Psoas muscle (tissue), 7 donors: ENCODE measurements at regions not wholly inside any gene's neighbourhood (a gene's known extent, or its start where the extent isn't known, plus 50 kb on each side); places are given as distances from the start of the nearest gene placed in this dataset.

ENCODE experiments used
- ATAC-seq, 4 donors: fragments of 200-7000 bp; cut with Tn5 transposase; one replicate each; pipeline ENCODE4 v1.9.1; 2020; ENCODE audit warnings: moderate library complexity in 3 of 4, mild to moderate bottlenecking in 2 of 4
- DNase-seq, 2 donors: peaks; one replicate each; pipeline ENCODE4 v3.0.0-alpha.2; 2020
- H3K27ac ChIP-seq: fragments of 200-600 bp; one replicate; pipeline ENCODE4 v1.8.0; 2022
- H3K27me3 ChIP-seq, 3 donors: fragments of 200-600 bp in 1 of 3; one replicate each; pipeline versions ENCODE4 v1.6.1 to v1.8.0; 2013 to 2022; ENCODE audit warnings: low read length in 2 of 3, mild to moderate bottlenecking in 2 of 3, moderate library complexity in 1 of 3; ENCODE audit not compliant: insufficient read depth in 3 of 3
- H3K36me3 ChIP-seq, 2 donors: fragments of 200-600 bp in 1 of 2; one replicate each; pipeline versions ENCODE4 v1.6.1 to v1.8.0; 2013 to 2022; ENCODE audit warnings: low read depth in 1 of 2, mild to moderate bottlenecking in 1 of 2, moderate library complexity in 1 of 2; ENCODE audit not compliant: insufficient read depth in 1 of 2
- H3K4me1 ChIP-seq: fragments of 200-600 bp; one replicate; pipeline ENCODE4 v1.8.0; 2022
- H3K4me3 ChIP-seq: fragments of 200-600 bp; one replicate; pipeline ENCODE4 v1.8.0; 2022; ENCODE audit warnings: mild to moderate bottlenecking
- H3K9me3 ChIP-seq: fragments of 200-600 bp; one replicate; pipeline ENCODE4 v1.8.0; 2022
- WGBS, 3 donors: extraction: QIAGEN DNeasy Blood & Tissue Kit; methylation state at CpG; one replicate each; pipeline versions ENCODE4 v1.1.6 to v1.1.7; 2013; 5-methylcytosine and 5-hydroxymethylcytosine counted together
- intact Hi-C, 2 donors: fragments of 100-400 bp; cut with DNase I; formaldehyde crosslinking; loops; one replicate each; pipeline versions ENCODE4 v1.11.0 to v1.14.2; 2022
- TF ChIP-seq, protein P1 (sequence below): fragments of 200-600 bp; IDR thresholded peaks from one replicate; pipeline ENCODE4 v1.8.0; 2022; ENCODE audit warnings: antibody characterized with exemption
- donor health status: healthy with polysubstance abuse.
- donor health status: DM: no; HTN: no; CAD: no; lungs with moderate emphysema.
- donor health status: Bipolar disorder and iron deficiency.
- donor health status: healthy.
- donor health status: DM: yes; HTN: yes; CAD: no.
- donor health status: DM: no; HTN: no; CAD: no.
- donor health status: DM: yes; HTN: yes; CAD: no.

DNA sequence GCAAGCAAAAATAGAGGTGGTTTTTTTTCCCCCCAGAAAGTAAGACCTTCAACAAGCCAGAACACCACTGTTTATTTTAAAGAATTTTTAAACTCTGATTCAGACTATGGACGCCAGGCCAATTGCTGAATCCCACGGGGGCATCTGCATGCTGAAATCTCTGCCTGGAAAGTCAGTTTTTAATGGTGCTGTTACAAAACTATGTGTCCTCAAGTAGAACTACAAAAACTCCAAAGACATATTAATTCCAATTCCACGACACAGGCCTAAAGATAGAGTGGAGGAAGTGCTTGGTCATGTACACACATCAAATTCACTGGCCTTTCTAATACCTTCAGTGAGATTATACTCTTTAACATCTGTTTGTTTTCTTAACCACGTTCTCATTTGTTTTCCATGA lies 490.5 kb upstream of the NR2F2 start:
- Histone ChIP-seq H3K27ac (peak overlapping the region; percentile 61), H3K9me3 (no peaks in the 10 kb centered on the region), H3K27me3 (no peaks in the 10 kb centered on the region), H3K4me3 (no peak overlapping the region), H3K4me1 (no peaks in the 10 kb centered on the region), H3K36me3 (no peaks in the 10 kb centered on the region)
- ATAC-seq, result peak in 1 of 4 donors; percentile 44
- TF ChIP-seq, protein P1, sequence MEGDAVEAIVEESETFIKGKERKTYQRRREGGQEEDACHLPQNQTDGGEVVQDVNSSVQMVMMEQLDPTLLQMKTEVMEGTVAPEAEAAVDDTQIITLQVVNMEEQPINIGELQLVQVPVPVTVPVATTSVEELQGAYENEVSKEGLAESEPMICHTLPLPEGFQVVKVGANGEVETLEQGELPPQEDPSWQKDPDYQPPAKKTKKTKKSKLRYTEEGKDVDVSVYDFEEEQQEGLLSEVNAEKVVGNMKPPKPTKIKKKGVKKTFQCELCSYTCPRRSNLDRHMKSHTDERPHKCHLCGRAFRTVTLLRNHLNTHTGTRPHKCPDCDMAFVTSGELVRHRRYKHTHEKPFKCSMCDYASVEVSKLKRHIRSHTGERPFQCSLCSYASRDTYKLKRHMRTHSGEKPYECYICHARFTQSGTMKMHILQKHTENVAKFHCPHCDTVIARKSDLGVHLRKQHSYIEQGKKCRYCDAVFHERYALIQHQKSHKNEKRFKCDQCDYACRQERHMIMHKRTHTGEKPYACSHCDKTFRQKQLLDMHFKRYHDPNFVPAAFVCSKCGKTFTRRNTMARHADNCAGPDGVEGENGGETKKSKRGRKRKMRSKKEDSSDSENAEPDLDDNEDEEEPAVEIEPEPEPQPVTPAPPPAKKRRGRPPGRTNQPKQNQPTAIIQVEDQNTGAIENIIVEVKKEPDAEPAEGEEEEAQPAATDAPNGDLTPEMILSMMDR, result no peak
- WGBS, 3 donors, result 38 to 62% (median 48%) methylated on average over 4 of the region's 4 CpGs
- peak; percentile 43 to 72 for DNase-seq
- intact Hi-C loops, result no loop called here

DNA sequence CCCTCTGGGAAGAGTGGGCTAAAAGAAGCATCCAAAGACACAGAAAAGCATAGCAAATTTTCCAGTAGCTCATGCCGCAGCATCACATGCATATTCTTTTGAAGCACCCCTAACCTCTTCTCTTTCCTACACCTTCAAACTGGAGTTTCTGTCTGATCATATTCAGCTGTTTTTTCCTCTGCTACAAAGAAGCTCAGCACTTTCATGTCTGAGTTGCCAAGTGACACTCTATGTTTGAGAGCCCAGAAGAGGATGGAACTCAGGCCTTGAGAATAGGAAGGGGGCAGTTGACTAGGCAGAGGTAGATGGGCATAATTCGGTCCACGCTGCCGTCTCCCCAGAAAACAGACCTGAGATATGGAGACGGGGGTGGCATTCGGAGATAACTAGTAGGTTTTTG lies 489.6 kb upstream of the NR2F2 start:
- WGBS, 3 donors, result 95 to 98% (median 98%) methylated on average over 6 of the region's 6 CpGs
- ATAC-seq (no peak), DNase-seq (no peak)
- H3K36me3 ChIP-seq, result no peaks in the 10 kb centered on the region
- H3K9me3 ChIP-seq, result no peaks in the 10 kb centered on the region
- H3K27me3 ChIP-seq, result no peaks in the 10 kb centered on the region
- no peaks in the 10 kb centered on the region for H3K4me1 ChIP-seq
- peak overlapping the region; percentile 61 for H3K27ac ChIP-seq
- intact Hi-C loops, result no loop called here
- TF ChIP-seq, protein P1, result no peak
- no peak overlapping the region for H3K4me3 ChIP-seq

DNA sequence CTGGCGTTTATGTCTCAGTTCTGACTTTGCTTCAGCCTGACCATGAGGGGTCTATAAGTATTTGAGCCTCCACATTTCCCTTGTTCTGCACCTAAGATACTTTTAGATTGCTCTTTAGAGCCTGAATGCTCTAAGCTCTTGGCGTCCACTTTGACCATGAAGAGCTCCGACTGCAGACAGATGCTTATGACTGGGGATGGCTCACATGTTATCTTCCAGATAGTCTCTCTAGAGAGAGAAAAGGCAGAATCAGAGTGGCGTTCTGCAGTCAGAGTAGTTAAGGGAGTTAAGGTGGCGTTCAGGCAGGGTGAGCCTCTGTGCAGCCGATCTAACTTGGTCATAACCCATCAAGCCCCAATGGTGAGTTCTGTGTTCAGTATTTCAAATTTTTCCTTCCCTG lies 487.9 kb upstream of the NR2F2 start:
- DNase-seq (no peak), ATAC-seq (no peak)
- Histone ChIP-seq H3K36me3 (no peaks in the 10 kb centered on the region), H3K4me1 (no peaks in the 10 kb centered on the region), H3K27me3 (no peaks in the 10 kb centered on the region), H3K27ac (no peak overlapping the region), H3K4me3 (no peak overlapping the region), H3K9me3 (no peaks in the 10 kb centered on the region)
- intact Hi-C loops, result no loop called here
- TF ChIP-seq, protein P1, result no peak
- 72 to 79% (median 73%) methylated on average over 6 of the region's 6 CpGs for WGBS, 3 donors

DNA sequence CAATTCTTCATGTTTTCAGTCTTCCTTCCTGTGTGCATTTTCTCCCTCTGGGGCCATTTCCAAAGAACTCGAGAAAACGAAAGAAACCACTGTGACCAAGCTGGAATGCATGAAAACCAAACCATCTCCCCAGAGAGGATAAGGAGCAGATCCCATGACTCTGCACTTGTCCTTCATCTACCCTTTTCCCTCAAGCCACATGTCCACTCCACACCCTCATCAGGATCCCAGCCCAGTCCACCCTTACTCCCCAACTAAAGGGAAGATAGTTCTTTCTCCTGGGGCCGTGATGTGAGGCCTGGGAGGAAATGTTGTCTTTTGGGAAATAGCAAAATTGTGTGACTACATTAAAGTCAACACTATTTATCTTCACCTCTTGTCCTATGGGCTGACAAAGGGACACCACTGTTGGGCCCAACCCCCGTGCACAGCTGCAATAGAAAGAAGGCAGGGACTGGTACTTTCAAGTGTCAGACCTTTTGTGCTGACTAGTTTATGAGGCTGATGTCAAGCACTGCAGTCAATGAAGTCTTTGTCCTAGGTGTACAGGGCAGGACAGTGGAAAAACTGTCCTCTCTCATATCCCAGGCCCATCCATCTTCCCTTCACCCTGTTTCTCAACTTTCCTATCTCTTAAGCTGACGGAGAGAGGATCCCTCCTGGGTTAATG lies 487.1 kb upstream of the NR2F2 start:
- no peak for DNase-seq
- Histone ChIP-seq H3K4me3 (no peak overlapping the region), H3K27ac (no peak overlapping the region), H3K9me3 (no peaks in the 10 kb centered on the region), H3K27me3 (no peaks in the 10 kb centered on the region), H3K4me1 (no peaks in the 10 kb centered on the region), H3K36me3 (no peaks in the 10 kb centered on the region)
- TF ChIP-seq, protein P1, result no peak
- intact Hi-C loops, result no loop called here
- peak in 3 of 4 donors; percentile 37 to 50 (median 43) for ATAC-seq
- 42 to 51% (median 42%) methylated on average over 5 of the region's 5 CpGs for WGBS, 3 donors
